ENCODE measurements at regions not wholly inside any gene's neighbourhood (a gene's known extent, or its start where the extent isn't known, plus 50 kb on each side); places are given as distances from the start of the nearest gene placed in this dataset.
"Not testable (repeated sequence)": the region's sequence is repeated elsewhere in the genome, so short reads cannot be mapped to it uniquely, and the experiment has no call there.

DNA sequence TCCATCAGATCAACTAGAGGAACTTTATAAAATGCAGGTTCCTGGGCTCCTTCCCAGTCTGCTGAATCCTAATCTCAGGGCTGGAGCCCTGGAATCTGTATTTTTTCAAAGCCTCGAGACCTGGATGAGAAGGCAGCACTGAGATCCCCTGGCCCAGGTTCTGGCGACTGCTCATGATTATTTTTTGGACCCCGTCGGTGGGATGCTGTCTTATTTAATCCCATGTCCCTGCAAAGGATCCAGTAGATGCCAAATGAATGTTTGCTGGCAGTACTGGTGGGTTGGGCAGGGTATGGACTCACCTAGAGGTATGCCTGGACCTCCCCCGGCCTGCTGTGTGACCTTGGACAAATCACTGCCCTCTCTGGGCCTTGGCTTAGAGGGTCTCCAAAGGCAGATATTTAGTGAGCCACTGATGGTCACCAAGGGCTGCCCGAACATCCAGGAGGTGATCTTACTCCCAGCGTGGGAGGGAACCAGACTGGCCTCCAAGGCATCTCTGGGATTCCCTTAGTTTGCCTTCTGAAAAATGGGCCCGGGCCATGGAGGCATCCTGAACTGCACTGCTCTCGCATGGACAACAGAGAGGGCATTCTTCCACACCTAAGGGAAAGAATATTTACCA is 91.6 kb upstream of the RUNX3 start:
- no peak for DNase-seq (ENCODE audit: low read depth in 2 of 2)

DNA sequence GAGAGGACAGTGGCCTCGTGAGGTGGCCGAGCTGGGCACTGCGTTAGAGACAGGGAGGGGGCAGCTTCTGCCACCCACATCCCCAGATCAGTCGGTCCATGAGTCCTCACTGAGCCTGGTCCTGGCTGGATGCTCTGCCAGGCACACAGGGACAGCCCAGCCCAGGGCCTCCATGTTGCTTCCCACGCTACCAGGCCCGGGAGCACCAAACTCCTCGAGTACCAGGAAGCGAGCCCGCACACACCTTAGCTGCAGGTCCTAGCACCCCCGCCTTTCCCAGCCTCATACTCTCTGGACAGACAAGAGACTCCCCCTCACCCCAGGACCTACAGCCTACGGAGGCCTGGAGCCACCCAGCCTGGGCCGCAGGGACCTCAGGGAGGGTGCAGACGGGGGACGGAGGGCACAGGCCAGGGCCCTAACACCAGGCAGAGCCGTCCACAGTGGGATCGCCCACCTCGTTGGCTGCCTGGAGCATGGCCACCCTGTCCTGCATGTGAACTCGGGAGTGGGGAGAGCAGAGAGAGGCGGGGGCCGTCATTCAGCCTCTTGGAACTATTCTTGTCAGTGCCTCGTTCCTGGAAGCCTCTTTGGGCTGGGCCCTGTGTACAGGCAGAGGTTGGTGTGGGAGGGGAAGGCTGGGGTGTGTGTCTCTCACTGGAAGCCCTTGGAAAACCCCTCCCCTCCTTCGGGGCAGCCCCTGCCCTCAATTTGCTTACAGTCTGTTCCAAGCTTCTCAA is 90.9 kb upstream of the RUNX3 start:
- no peak for DNase-seq (ENCODE audit: low read depth in 2 of 2)

DNA sequence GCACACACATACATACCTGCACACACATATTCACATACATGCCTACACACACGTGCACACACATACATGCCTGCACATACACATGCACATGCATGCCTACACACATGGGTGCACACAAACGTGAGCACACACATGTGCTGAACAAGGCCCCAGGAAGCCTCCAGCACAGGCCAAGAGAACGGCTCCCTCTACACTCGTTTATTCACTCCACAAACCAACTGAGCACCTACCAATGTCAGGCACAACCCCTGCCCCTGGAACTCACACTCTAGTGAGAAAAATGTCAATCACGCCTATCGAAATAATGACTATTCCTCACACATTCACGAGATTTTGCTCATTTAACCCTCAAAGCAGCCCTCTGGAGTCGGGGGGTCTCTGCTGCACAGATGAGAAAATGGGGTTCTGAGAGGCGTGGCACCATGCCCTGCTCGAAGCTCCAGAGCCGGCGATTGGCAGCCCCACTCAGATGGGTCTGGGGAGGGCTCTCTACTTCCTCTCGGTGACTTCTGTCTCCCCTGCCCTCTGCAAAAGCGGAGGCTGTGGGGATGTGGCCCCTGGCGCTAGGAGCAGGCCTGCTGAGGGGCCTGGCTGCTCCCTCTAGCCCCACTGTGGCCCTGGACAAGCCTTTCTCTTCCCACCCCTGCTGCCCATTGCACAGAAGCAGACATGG is 90.2 kb upstream of the RUNX3 start:
- no peak for DNase-seq (ENCODE audit: low read depth in 2 of 2)

DNA sequence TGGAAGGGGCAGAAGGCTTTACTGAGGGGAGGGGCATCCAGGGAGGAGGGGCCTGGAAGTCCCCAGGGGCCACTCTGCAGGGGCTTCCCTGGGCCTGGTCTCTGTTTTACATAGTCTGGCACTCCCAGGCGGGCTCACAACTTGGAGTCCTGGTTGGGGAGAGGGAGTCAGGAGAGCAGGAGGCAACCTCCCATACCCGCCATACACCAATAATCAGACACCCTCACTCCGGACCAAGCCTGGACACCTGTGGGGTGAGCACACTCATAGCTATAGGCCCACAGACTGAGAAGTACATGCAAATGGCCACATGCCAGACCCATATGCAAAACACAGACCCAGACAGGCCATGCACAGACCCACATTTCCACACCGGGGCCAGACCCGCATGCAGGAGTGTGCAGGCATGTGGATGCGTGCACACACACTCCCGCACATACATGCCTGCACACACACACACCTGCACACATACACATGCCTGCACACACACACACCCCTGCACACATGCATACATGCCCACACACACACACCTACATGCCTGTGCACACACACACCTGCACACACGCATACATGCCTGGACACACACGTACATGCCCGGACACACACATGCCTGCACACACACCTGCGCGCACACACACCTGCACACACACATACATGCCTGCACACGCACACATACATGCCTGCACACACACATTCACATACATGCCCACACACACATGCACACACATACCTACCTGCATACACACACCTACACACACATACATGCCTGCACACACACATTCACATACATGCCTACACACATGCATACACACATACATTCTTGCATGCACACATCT is 89.5 kb upstream of the RUNX3 start:
- DNase-seq (ENCODE audit: low read depth in 2 of 2), result no peak

DNA sequence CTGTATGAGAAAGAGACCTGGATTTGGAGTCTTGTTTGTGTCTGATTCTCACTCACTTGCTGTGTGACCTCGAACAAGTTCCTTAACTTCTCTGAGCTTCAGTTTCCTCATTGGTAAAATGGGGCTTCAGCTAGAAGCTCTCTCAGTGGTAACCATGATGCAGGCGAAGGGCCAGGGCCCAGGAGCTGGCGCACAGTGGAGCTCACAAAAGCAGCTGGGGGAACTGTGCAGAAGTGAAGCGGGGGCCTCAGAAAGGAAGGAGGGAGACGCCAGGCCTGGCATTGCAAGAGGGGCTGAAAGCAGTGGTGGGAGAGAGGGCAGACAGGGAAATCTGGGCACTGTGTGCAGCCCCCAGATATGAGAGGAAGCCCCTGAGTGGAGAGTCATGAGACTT is 88.9 kb upstream of the RUNX3 start:
- DNase-seq (ENCODE audit: low read depth in 2 of 2), result no peak

DNA sequence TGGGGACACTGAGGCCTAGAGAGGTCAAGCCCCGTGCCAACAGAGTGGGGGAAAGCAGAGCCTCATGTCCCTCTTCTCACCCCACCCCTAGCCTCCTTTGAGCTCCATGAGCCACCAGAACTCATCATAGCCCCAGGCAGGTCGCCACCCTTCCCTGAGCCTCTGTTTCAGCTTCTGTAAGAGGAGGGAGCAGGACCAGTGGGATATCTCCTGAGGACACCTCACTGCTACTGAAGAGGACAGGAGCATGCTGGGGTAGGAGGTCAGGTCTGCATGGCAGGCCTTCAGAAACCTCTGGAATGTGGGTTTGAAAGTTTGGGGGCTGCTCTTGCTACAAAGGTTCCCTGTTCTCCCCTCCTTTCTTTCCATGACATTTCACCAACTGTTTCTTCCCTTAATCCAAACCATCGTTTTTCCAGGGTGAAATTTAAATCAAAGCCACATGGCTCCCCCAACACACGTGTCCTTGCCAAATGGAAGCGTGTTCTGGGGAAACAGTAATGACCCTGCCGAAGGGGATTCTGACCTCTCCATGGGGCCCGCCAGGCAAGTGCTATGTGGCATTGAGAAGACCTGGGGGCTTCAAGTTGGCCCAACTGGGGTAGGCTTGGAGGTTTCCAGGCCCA is 88.1 kb upstream of the RUNX3 start:
- DNase-seq (ENCODE audit: low read depth in 2 of 2), result no peak

DNA sequence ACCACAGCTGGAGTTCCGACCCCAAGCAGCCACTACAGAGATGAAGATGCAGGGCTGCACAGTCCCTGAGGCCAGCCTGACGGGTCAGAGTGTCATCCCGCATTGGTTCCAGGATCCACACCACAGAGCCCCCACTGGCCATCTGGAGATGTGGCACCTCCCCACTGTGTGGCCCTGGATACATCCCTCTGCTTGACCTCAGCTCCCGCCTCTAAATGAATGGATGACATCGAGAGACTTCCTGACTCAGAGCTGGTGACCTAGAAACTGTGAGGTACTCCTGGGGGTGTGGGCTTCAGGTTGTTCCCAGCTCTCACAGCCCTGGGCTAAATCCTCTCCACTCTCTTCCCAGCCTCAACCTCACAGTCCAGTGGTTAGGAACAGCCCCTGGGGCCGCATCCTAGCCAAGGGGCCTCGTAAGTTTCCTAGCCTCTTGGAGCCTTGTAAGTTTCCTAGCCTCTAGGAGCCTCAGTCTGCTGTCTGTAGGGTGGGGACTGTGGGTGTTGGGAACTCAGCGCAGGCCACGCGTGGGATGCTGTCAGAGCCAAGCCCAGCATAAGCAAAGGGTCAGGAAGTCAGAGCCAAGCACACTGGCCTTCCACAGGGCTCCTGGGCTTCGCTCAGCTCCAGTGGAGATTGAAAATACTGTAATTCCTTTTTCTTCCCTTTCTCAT is 87.5 kb upstream of the RUNX3 start:
- DNase-seq (ENCODE audit: low read depth in 2 of 2), result no peak

DNA sequence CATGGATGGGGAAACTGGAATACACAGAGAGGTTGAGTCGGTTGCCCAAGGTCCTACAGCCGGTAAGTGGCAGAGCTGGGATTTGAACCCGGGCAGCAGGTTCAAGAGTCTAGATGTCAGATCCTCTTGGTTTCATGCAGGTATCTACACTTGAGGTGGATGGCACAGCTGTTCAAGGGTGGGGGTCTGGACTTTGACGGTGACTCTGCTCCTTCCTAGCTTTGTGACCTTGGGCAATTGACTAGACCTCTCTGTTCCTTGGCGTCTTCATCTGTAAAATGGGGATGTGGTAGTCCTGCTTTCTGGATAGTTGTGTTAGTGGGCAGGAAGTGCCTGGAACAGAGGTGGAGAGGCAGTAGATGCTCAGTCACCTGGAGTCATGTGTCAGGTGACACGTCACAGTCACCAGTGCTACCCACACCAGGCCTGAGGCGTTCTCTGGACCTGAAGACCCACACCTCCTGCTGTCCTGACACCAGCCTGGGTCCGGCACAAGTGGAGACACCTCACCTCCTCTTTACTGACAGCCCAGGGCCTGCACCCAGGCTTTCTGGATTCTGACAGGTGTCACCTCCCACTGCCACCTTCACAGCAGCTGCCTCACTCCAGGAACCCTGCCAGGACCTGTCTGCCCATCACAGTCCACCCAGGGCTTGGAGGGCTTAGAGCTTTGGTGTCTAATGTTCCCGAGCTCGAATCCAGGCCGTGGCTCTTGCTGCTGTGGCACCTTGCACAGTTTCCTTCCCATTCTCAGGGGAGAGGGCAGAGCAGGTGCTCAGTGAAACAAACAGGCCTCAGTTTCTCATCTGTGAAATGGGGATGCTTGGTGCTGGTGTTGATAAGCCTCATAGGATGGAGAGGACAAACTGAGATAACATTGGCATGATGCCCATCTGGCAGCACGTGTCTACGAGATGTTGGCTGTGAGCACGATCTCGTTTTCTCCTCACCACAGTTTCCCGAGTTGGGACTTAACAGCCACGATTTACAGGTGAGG is 83.2 kb upstream of the RUNX3 start:
- DNase-seq (ENCODE audit: low read depth in 2 of 2), result no peak

DNA sequence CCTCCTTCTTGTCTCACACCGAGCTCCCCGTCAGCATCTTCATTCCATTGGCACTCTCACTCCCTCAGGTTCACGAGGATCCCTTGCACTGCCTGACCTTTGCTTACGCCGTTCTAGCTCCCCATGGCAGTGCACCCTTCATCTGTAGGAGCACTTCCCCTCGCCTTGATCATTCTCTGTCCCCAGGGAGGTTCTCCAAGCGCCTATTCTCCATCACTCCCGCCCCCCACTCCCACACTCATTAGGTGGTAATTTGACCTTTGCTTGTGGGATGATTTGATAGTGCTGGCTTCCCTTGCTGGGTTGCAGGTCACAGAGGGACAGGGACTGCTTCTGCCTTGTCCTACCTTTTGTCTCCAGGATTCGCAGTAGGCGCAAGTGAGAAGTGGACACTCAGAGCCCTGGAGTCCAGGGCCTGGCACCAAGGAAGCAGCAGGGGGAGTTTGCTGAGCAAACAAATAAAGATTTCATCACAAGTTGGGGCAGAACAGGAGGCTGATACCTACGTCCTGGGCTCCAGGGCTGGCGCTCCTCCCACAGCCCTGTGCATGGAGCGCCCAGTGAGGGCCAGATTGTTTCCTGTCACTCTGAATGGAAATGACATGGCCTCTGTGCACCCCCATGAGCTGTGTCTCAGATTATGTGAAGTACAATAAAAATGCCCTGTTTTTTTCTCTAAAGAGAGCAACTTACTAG is 82.0 kb upstream of the RUNX3 start:
- DNase-seq (ENCODE audit: low read depth in 2 of 2), result no peak

DNA sequence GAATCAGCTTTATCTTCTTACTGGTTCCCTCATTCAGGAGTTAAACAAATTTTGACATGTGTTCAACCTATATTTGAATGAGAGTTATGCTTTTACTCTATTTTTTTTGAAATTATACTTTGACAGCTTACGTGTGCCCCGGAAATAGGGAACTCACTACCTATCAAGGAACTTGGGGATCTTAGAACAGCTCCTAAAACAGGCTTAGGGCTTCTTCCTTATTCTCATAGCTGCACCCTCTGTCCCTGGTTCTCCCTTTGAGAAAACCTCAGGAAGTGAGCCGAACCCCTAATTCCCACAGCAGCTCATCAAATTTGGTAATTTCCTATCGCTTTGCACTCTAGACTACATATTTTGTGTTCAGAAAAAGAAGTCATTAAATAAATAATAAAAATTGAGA is 81.2 kb upstream of the RUNX3 start:
- no peak for DNase-seq (ENCODE audit: low read depth in 2 of 2)

DNA sequence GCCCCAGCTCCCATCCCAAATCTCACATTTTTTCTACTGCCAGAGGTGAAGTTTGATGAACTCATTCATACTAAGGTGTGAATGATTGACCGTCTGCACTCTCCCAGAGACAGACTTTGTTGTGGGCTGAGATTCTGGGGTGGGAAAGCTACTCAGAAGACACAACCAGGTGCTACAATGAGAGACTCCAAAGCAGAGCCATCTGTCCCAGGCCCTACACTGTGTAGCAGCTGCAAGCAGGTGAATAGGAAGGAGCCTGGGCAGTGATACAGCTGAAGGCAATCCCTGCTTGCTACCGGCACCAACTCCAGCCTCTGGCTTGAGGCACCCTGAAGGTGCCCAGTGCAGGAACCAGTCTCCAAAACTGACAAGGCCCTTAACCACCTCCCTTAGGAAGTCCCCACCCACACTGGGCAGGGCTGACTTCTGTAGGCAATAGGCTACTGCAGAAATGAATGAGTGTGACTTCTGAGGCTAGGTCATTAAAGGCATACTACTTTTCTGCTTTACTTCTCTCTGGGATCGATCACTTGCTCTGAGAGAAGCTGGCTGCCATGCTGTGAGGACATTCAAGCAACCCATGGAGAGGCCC is 79.7 kb upstream of the RUNX3 start:
- DNase-seq (ENCODE audit: low read depth in 2 of 2), result no peak

DNA sequence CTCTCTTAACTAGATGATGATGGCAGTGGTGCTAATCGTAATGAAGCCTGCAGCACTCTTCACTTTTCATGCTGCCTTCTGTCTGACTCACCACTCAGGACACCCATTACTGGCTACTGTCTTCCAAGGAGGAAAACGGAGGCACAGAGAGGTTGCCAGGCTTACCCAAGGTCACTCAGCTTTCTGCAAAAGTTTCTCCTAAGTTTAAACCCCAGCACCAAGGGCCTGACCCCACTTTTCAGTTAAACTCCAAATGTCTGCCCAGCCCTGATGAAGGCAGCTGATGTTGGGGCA is 78.1 kb upstream of the RUNX3 start:
- no peak for DNase-seq (ENCODE audit: low read depth in 2 of 2)

DNA sequence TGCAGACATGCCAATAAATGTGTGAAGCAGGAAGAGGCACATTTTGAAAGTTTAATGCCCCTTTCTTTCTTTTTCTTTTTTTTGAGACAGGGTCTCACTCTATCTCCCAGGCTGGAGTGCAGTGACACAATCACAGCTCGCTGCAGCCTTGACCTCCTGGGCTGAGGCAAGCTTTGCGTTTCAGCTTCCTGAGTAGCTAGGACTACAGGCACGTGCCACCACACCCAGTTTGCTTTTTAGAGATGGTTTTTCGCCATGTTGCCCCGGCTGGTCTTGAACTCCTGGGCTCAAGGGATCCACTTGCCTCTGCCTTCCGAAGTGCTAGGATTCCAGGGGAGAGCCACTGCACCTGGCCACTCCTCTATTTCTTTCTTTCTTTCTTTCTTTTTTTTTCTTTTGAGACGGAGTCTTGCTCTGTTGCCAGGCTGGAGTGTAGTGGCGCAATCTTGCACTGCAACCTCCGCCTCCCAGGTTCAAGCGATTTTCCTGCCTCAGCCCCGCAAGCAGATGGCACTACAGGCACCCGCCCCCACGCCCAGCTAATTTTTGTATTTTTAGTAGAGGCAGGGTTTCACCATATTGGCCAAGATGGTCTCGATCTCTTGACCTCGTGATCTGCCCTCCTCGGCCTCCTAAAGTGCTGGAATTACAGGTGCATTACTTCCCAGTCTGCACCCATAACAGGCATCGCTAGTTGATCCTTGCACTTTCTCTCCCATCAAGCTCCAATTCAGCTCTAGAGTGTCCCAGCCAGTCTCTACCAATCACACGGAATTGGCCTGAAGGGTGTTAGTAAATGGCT is 77.5 kb upstream of the RUNX3 start:
- not testable (repeated sequence) for DNase-seq (ENCODE audit: low read depth in 2 of 2)

DNA sequence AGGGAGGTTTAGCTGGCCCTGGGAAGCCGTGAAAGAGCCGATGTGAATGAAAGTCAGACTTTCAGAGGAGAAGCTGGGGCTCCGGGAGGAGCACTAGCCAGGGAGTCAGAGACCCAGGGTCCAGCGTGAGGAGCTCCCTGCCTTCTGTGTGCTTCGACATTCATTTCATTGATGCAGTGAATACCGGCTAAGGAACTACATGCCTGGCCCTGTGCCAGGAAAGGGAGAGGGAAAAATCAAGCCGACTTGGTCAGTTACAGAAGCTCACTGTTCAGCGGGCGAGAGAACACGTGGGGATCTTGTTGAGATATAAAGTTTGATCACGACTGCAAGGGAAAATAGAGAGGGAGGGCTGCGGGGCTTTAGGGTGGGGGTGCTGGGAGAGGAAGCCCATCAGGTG is 76.7 kb upstream of the RUNX3 start:
- no peak for DNase-seq (ENCODE audit: low read depth in 2 of 2)

DNA sequence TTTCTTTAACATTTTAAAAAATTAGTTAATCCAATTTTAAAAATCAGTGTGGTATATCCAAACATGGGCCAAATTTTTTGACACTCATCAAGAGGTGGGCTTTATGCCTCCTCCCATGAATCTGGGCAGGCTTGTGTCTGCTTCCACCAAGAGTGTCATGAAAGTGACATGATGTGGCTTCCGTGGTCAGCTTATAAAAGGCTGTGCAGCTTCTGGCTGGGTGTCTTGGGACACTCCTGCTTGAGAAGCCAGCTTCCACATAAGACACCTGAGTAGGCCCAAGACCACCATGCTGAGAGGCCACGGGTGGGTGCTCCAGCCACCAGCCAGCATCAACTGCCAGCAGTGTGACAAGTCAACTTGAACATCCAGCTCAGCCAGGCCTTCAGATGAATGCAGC is 74.3 kb upstream of the RUNX3 start:
- no peak for DNase-seq (ENCODE audit: low read depth in 2 of 2)

DNA sequence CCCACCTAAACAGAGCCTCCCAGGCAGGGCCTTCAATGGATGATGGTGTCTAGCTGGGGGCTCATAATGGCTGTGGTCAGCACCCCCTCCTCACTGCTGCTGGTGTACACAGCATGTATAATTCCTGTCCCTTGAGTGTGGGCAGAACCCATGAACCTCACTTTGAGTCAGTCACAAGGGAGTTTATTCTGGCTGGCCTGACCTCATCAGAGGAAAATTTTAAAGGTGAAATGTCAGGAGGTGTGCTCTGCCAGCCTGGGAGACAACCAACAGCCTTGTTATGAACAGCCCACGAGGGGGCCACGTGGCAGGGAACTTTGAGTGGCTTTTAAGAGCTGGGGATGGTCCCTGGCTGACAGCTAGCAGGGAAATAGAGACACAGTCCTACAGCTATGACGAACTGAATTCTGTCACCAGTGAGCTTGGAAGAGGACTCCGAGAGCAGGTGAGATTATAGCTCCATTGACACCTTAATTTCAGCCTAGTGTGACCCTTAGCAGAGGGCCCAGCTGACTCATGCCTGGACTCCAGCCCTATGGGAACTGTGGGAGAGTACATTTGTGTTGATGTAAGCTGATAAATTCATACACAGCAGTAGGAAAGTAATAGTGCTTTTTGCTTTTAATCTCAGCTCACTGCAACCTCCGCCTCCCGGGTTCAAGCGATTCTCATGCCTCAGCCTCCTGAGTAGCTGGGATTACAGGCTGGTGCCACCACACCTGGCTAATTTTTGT is 73.5 kb upstream of the RUNX3 start:
- DNase-seq (ENCODE audit: low read depth in 2 of 2), result no peak

DNA sequence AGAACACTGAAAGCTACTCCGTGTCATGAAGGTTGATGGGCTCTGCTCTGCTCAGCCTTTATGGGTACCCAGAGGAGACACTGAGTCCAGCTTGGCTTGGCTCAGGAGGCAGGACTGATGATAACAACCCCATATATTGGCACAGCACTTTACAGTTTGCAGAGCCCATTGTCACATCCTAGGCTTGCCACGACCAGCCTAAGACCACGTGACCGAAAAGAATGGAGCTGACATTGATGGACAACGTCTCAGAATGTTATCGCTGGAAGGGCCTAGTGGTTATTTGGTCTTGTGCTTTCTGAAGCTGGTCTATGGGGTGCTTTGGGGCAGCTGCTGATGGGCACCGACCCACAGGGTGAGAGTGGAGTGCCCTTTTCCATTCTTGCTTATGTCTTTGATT is 72.9 kb upstream of the RUNX3 start:
- DNase-seq (ENCODE audit: low read depth in 2 of 2), result no peak
